ENCODE measurements at regions not wholly inside any gene's neighbourhood (a gene's known extent, or its start where the extent isn't known, plus 50 kb on each side); places are given as distances from the start of the nearest gene placed in this dataset.

DNA sequence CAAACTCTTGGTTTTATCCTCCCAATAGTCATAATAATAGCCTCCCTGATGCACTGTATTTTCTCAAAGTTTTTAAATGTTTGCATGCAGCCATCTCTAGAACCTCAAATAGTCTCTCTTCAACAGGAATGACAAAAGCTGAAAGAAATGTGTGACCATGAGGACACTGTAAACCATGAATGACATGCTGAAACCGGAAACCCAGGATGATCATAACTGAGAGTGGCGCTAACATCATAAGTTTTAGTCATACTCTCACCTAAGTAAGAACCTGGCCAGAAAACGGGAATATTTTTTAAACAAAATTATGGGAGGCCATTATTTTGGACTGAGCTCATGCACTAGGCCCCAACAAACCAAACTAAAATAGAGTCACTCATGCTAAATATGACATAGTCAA, 278.4 kb upstream of the STXBP5 start:
- no peak for TF ChIP-seq POLR2A (IDR thresholded peaks at IDR 0.05)
- TF ChIP-seq, protein P1, sequence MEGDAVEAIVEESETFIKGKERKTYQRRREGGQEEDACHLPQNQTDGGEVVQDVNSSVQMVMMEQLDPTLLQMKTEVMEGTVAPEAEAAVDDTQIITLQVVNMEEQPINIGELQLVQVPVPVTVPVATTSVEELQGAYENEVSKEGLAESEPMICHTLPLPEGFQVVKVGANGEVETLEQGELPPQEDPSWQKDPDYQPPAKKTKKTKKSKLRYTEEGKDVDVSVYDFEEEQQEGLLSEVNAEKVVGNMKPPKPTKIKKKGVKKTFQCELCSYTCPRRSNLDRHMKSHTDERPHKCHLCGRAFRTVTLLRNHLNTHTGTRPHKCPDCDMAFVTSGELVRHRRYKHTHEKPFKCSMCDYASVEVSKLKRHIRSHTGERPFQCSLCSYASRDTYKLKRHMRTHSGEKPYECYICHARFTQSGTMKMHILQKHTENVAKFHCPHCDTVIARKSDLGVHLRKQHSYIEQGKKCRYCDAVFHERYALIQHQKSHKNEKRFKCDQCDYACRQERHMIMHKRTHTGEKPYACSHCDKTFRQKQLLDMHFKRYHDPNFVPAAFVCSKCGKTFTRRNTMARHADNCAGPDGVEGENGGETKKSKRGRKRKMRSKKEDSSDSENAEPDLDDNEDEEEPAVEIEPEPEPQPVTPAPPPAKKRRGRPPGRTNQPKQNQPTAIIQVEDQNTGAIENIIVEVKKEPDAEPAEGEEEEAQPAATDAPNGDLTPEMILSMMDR (IDR thresholded peaks at IDR 0.05): no peak
- TF ChIP-seq EP300 (IDR thresholded peaks at IDR 0.05): no peak

All from ovary (tissue), 3 donors.